G401.6 (cell line): ENCODE measurements at regions not wholly inside any gene's neighbourhood (a gene's known extent, or its start where the extent isn't known, plus 50 kb on each side); places are given as distances from the start of the nearest gene placed in this dataset.
"Not testable (repeated sequence)": the region's sequence is repeated elsewhere in the genome, so short reads cannot be mapped to it uniquely, and the experiment has no call there.

Experiments
- FAIRE-seq: peaks from 2 replicates; lab custom pipeline; 2012; peaks lifted over from hg19 to GRCh38; lab: Jason Lieb, UNC

- no peak for FAIRE-seq
Observed at GRCh38 chr6:49370518-49370917, 92.5 kb downstream of the MMUT start.

- no peak for FAIRE-seq
Observed at GRCh38 chr6:49366539-49366938, 96.5 kb downstream of the MMUT start.

GRCh38 chr6:49348561-49348960 lies 114.5 kb downstream of the MMUT start:
- no peak for FAIRE-seq

- no peak for FAIRE-seq
Observed at GRCh38 chr6:49342410-49342809, 120.6 kb downstream of the MMUT start.

- no peak for FAIRE-seq
Observed at GRCh38 chr6:49341869-49342268, 121.2 kb downstream of the MMUT start.

- FAIRE-seq = no peak
Observed at GRCh38 chr6:49339096-49339495, 124.0 kb downstream of the MMUT start.

- FAIRE-seq = no peak
Observed at GRCh38 chr6:49336514-49337131, 126.4 kb downstream of the MMUT start.

GRCh38 chr6:49333345-49334125 lies 129.5 kb downstream of the MMUT start:
- no peak for FAIRE-seq

GRCh38 chr6:49332781-49333180 lies 130.3 kb downstream of the MMUT start:
- no peak for FAIRE-seq

- no peak for FAIRE-seq
Observed at GRCh38 chr6:49329186-49329585, 133.9 kb downstream of the MMUT start.

GRCh38 chr6:49328051-49328744 lies 134.9 kb downstream of the MMUT start:
- FAIRE-seq = no peak

- no peak for FAIRE-seq
Observed at GRCh38 chr6:49327571-49327970, 135.5 kb downstream of the MMUT start.

GRCh38 chr6:49327005-49327404 lies 136.0 kb downstream of the MMUT start:
- FAIRE-seq = no peak

- no peak for FAIRE-seq
Observed at GRCh38 chr6:49326347-49326746, 136.7 kb downstream of the MMUT start.

- FAIRE-seq = no peak
Observed at GRCh38 chr6:49325891-49326290, 137.2 kb downstream of the MMUT start.

- no peak for FAIRE-seq
Observed at GRCh38 chr6:49322861-49323260, 140.2 kb downstream of the MMUT start.

GRCh38 chr6:49321561-49322072 lies 141.4 kb downstream of the MMUT start:
- FAIRE-seq = no peak

GRCh38 chr6:49305010-49305409 lies 158.0 kb downstream of the MMUT start:
- FAIRE-seq = no peak

- not testable (repeated sequence) for FAIRE-seq
Observed at GRCh38 chr6:49304393-49304792, 158.7 kb downstream of the MMUT start.

GRCh38 chr6:49300911-49301310 lies 162.1 kb downstream of the MMUT start:
- FAIRE-seq = no peak

GRCh38 chr6:49300443-49300842 lies 162.6 kb downstream of the MMUT start:
- no peak for FAIRE-seq

- FAIRE-seq = no peak
Observed at GRCh38 chr6:49299279-49299678, 163.8 kb downstream of the MMUT start.

- FAIRE-seq = no peak
Observed at GRCh38 chr6:49284180-49284579, 178.9 kb downstream of the MMUT start.
